GM23248 (cell line): ENCODE measurements at regions not wholly inside any gene's neighbourhood (a gene's known extent, or its start where the extent isn't known, plus 50 kb on each side); places are given as distances from the start of the nearest gene placed in this dataset.
"Not testable (repeated sequence)": the region's sequence is repeated elsewhere in the genome, so short reads cannot be mapped to it uniquely, and the experiment has no call there.

Experiments used
- EZH2 ChIP-seq: fragments of 200-600 bp; sonication (generic); IDR thresholded peaks from 2 replicates; pipeline ENCODE4 v1.6.1; 2018; ENCODE audit warnings: antibody characterized with exemption, mild to moderate bottlenecking; ENCODE audit not compliant: insufficient read depth, poor library complexity, severe bottlenecking
- EZH2phosphoT487 ChIP-seq: fragments of 200-600 bp; sonication (generic); IDR thresholded peaks from 2 replicates; pipeline ENCODE4 v1.6.1; 2018; ENCODE audit warnings: antibody characterized with exemption, moderate library complexity, mild to moderate bottlenecking, low read depth; ENCODE audit not compliant: insufficient read depth

DNA sequence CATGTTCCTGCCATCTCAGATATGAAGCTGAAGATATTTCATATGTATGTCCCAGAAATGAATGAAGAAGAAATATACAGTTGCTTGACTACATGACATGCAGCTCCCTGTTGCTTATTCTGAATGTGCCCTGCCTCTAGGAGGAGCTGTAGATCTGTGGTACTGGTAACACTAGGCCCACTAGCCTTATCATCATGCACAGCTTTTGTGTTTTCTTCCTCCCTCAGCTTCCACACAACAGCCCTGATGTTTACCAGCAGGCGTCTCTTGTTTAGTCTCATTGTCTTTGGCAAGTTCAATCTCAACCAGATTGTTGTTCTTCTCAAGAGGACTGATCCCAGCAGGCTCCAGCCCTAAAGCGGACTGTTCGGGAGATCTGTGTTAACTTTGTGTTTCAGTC, 104.8 kb downstream of the ATP6V0E2 start:
- not testable (repeated sequence) for TF ChIP-seq EZH2, EZH2phosphoT487
